NCI-H1930 (cell line): ENCODE measurements at regions not wholly inside any gene's neighbourhood (a gene's known extent, or its start where the extent isn't known, plus 50 kb on each side); places are given as distances from the start of the nearest gene placed in this dataset.

Source experiments
- DNase-seq, 2 experiments: peaks; one replicate each; lab custom pipeline; 2025; lab: John Stamatoyannopoulos, UW

GRCh38 chr18:71754246-71754645 lies 789.9 kb downstream of the CBLN2 start:
- no peak for DNase-seq

GRCh38 chr18:71743634-71744033 lies 800.5 kb downstream of the CBLN2 start:
- no peak for DNase-seq

- DNase-seq: no peak
These were observed 814.5 kb downstream of the CBLN2 start for GRCh38 chr18:71729611-71730010.

GRCh38 chr18:71727909-71728308 lies 816.2 kb downstream of the CBLN2 start:
- DNase-seq: no peak

- DNase-seq: no peak
These were observed 818.9 kb downstream of the CBLN2 start for GRCh38 chr18:71725256-71725655.

DNA sequence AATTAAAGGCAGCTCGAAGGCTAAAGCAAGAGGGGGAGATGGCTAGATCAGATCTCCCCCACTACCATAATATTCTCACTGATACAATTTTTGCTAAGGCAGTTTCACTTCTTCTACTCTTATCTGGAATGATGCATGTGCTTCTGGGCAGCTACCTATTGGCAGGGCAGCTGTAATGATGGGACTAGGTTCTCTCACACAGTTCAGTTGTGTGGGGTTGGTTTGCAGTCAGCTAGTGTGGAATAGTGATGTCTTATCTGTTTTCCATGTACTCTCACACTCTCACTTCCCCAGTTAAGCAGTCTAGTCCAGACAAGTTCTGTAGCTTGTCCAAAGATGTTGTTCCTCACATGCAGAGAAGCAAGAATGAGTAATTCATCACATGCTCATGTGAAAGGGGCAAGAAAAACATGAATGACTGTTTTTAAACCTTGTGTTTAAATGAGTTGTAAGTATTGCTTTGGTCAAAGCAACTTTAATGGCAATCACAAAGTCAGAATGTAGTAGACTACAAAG lies 836.1 kb downstream of the CBLN2 start:
- no peak for DNase-seq

- DNase-seq: no peak
These were observed 836.7 kb downstream of the CBLN2 start for GRCh38 chr18:71707400-71707799.

- DNase-seq: no peak
These were observed 854.6 kb downstream of the CBLN2 start for GRCh38 chr18:71689416-71690160.

- no peak for DNase-seq
These were observed 861.6 kb downstream of the CBLN2 start for GRCh38 chr18:71682591-71682990.

GRCh38 chr18:71678144-71678543 lies 866.0 kb downstream of the CBLN2 start:
- no peak for DNase-seq

- DNase-seq: no peak
These were observed 870.2 kb downstream of the CBLN2 start for GRCh38 chr18:71673954-71674353.

DNA sequence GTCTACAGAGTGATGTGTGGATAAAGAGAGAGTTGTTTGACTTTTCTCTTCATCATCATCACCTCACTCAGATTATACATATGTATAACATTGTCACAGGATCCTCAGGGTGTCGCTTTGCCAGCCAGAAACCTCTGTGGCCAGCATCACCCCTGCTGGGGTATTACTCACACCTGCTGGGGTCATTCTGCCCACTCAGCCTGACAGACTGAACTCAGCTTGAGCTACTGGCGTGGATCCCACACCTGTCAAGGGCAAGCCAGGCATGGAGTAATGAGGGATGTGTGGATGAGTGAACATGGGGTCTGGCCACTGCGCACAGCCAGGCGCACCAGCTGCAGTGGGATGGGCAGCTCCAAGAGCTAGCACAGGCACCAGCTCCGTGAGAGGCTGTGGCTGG lies 870.6 kb downstream of the CBLN2 start:
- DNase-seq: no peak

DNA sequence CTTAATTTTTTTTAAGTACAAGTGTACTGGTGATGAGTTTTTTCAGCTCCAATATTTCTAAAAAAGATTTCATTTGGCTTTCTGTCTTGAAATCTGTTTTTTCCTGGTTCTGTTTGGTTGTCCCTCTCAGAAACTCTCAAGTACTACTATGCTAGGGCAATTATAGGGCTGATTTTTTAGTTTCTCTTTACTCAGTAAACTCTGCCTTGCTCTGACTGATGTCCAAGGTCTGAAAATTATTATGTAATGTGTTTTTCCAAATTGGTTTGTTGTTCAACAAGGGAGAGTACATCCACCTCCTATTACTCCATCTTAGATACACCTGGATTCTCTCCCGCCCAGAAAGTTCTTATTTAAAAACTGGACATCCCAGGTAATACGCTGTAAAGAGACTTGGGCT lies 877.7 kb downstream of the CBLN2 start:
- DNase-seq: no peak

GRCh38 chr18:71665131-71665530 lies 879.0 kb downstream of the CBLN2 start:
- DNase-seq: no peak

- DNase-seq: no peak
These were observed 900.3 kb downstream of the CBLN2 start for GRCh38 chr18:71643822-71644221.

DNA sequence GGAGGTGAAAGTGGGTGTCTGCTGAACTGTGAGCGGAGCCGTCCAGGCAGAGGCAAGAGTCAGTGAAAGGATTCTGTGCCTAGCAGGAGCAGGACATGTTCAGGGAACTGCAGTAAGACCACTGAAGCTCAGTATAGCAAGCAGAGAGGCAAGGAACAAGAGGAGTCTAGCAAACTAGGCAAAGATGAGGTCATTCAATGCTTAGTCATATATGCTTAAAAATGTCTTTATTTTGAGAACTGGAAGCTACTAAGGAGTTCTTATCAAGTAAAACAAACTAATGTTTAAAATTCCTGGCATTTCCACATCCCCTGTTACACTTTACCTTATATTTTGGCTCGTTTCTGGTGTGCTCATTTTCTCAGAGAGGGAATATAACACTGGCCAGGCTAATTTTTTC lies 913.4 kb downstream of the CBLN2 start:
- no peak for DNase-seq

- DNase-seq: peak in 1 of 2 experiments; percentile 19
These were observed 918.5 kb downstream of the CBLN2 start for GRCh38 chr18:71625556-71626090.

GRCh38 chr18:71598374-71598773 lies 945.8 kb downstream of the CBLN2 start:
- no peak for DNase-seq

GRCh38 chr18:71597219-71597618 lies 946.9 kb downstream of the CBLN2 start:
- DNase-seq: no peak

- DNase-seq: no peak
These were observed 960.9 kb downstream of the CBLN2 start for GRCh38 chr18:71583252-71583651.

DNA sequence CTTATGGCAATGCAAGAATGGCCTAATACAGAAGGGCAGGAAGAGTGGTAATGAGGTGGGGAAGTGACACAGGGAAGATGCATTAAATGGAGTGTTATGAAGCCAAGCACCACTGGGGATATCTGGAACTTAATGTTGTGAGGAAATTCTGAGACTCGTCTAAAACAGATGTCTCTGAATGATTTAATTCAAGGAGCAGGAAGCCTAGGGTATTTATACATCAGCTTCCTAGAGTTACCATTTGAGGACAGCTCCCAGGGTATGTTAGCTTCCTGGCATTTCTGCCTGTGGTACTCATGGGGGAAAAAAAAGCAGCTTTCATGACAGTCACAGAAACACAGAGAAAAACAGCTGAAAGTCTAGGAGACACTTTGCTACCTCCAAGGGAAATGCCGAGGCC lies 989.5 kb downstream of the CBLN2 start:
- no peak for DNase-seq

GRCh38 chr18:71541643-71542042 lies 1002.5 kb downstream of the CBLN2 start:
- no peak for DNase-seq

GRCh38 chr18:71529703-71530303 lies 1014.3 kb downstream of the CBLN2 start:
- no peak for DNase-seq
